Neural cell (in vitro differentiated cells): ENCODE measurements at regions not wholly inside any gene's neighbourhood (a gene's known extent, or its start where the extent isn't known, plus 50 kb on each side); places are given as distances from the start of the nearest gene placed in this dataset.

ENCODE experiments used
- H2AFZ ChIP-seq: fragments of 200-600, 300-800 bp; sonication (generic), shearing (Covaris generic); 2 replicates; pipeline ENCODE4 v1.6.0; 2014; ENCODE audit warnings: low read depth, mild to moderate bottlenecking, antibody characterized with exemption, low read length, moderate library complexity
- H3F3A ChIP-seq: fragments of 200-600 bp; shearing (Covaris generic); 2 replicates; pipeline ENCODE4 v1.6.1; 2016; ENCODE audit warnings: mild to moderate bottlenecking, moderate library complexity, mixed read lengths, antibody characterized with exemption, low read length; ENCODE audit not compliant: insufficient read depth, poor library complexity, severe bottlenecking
- H3K27ac ChIP-seq: fragments of 200-600, 300-800 bp; sonication (generic), shearing (Covaris generic); 2 replicates; pipeline ENCODE4 v1.5.1; 2014; ENCODE audit warnings: mild to moderate bottlenecking, low read length, moderate library complexity
- H3K27me3 ChIP-seq: fragments of 300-800, 200-600 bp; sonication (generic), shearing (Covaris generic); 2 replicates; pipeline ENCODE4 v1.6.0; 2014; ENCODE audit warnings: mild to moderate bottlenecking, low read depth, low read length, moderate library complexity; ENCODE audit not compliant: insufficient read depth
- H3K36me3 ChIP-seq: fragments of 300-800, 200-600 bp; sonication (generic), shearing (Covaris generic); 2 replicates; pipeline ENCODE4 v1.5.1; 2014; ENCODE audit warnings: mild to moderate bottlenecking, antibody characterized with exemption, low read length, moderate library complexity; ENCODE audit not compliant: insufficient read depth
- H3K4me2 ChIP-seq: fragments of 300-800, 200-600 bp; sonication (generic), shearing (Covaris generic); 2 replicates; pipeline ENCODE4 v1.6.0; 2014; ENCODE audit warnings: mild to moderate bottlenecking, low read length
- H3K4me3 ChIP-seq: fragments of 300-800, 200-600 bp; sonication (generic), shearing (Covaris generic); 2 replicates; pipeline ENCODE4 v1.5.1; 2014; ENCODE audit warnings: mild to moderate bottlenecking, low read length, moderate library complexity
- H3K79me2 ChIP-seq: fragments of 200-600 bp; shearing (Covaris generic); replicated peaks from 2 replicates; pipeline ENCODE4 v1.6.0; 2014; ENCODE audit warnings: mild to moderate bottlenecking, low read length, moderate library complexity; ENCODE audit not compliant: insufficient read depth
- H3K9ac ChIP-seq: fragments of 300-800, 200-600 bp; sonication (generic), shearing (Covaris generic); 2 replicates; pipeline ENCODE4 v1.6.1; 2016; ENCODE audit warnings: mild to moderate bottlenecking, low read length, mixed read lengths
- H3K9me2 ChIP-seq: fragments of 200-600 bp; shearing (Covaris generic); 2 replicates; pipeline ENCODE4 v1.6.1; 2016; ENCODE audit warnings: mild to moderate bottlenecking, low read length, mixed read lengths; ENCODE audit not compliant: insufficient read depth
- H3K9me3 ChIP-seq: fragments of 200-600, 300-800 bp; sonication (generic), shearing (Covaris generic); 2 replicates; pipeline ENCODE4 v1.6.1; 2016; ENCODE audit warnings: mild to moderate bottlenecking, mixed run types, low read length, moderate library complexity, mixed read lengths
- H4K20me1 ChIP-seq: fragments of 200-600 bp; shearing (Covaris generic); 2 replicates; pipeline ENCODE4 v1.6.1; 2016; ENCODE audit warnings: mild to moderate bottlenecking, mixed run types; ENCODE audit not compliant: insufficient read depth
- POLR2AphosphoS5 ChIP-seq: IDR thresholded peaks from 2 replicates; pipeline ENCODE4 v1.6.1; 2012
- RAD21 ChIP-seq: fragments of 450-650 bp; conservative IDR thresholded peaks from 2 replicates; pipeline ENCODE4 v1.6.1; 2014; ENCODE audit warnings: antibody characterized with exemption, mild to moderate bottlenecking, moderate library complexity
- SMC3 ChIP-seq: fragments of 450-650 bp; conservative IDR thresholded peaks from 2 replicates; pipeline ENCODE4 v1.6.1; 2014; ENCODE audit warnings: antibody characterized with exemption, mild to moderate bottlenecking, moderate library complexity; ENCODE audit not compliant: poor library complexity
- TF ChIP-seq, protein P1 (sequence below): IDR thresholded peaks from 2 replicates; pipeline ENCODE4 v1.6.1; 2012; ENCODE audit warnings: borderline replicate concordance
- TF ChIP-seq, protein P2 (sequence below): fragments of 450-650 bp; IDR thresholded peaks from 2 replicates; pipeline ENCODE4 v1.5.1; 2014; ENCODE audit warnings: antibody characterized with exemption, mild to moderate bottlenecking, moderate library complexity; ENCODE audit not compliant: poor library complexity, severe bottlenecking

DNA sequence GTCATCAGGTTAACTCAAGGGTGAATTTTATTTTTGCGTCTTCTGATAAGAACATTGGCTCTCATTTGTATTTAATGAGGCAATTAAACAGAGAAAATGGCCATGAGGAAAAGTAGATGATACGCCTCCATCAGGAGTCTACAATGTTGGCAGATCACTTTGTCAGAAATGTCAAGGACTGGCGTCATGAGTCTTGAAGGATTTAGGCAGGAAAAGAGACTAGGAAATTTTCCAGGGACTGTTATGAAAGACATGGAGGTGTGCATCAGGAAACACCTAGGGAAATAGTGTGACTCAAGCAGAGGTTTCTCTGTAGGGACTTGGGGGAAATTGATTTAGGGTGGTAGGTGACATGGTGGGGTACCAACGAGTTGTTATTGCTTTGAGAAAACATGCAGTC, 53.4 kb upstream of the SLC35B4 start:
- Histone ChIP-seq H3K9me3 (no peaks in the 10 kb centered on the region), H3K4me3 (no peak overlapping the region), H2AFZ (no peak overlapping the region), H3F3A (no peaks in the 10 kb centered on the region), H3K9ac (peak overlapping the region; percentile 67), H3K27ac (peak overlapping the region; percentile 98), H3K27me3 (no peaks in the 10 kb centered on the region), H3K36me3 (no peaks in the 10 kb centered on the region), H3K79me2 (no peaks in the 10 kb centered on the region), H3K4me2 (no peak overlapping the region), H4K20me1 (no peaks in the 10 kb centered on the region), H3K9me2 (no peaks in the 10 kb centered on the region)
- TF ChIP-seq, protein P1, sequence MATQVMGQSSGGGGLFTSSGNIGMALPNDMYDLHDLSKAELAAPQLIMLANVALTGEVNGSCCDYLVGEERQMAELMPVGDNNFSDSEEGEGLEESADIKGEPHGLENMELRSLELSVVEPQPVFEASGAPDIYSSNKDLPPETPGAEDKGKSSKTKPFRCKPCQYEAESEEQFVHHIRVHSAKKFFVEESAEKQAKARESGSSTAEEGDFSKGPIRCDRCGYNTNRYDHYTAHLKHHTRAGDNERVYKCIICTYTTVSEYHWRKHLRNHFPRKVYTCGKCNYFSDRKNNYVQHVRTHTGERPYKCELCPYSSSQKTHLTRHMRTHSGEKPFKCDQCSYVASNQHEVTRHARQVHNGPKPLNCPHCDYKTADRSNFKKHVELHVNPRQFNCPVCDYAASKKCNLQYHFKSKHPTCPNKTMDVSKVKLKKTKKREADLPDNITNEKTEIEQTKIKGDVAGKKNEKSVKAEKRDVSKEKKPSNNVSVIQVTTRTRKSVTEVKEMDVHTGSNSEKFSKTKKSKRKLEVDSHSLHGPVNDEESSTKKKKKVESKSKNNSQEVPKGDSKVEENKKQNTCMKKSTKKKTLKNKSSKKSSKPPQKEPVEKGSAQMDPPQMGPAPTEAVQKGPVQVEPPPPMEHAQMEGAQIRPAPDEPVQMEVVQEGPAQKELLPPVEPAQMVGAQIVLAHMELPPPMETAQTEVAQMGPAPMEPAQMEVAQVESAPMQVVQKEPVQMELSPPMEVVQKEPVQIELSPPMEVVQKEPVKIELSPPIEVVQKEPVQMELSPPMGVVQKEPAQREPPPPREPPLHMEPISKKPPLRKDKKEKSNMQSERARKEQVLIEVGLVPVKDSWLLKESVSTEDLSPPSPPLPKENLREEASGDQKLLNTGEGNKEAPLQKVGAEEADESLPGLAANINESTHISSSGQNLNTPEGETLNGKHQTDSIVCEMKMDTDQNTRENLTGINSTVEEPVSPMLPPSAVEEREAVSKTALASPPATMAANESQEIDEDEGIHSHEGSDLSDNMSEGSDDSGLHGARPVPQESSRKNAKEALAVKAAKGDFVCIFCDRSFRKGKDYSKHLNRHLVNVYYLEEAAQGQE, result peak; percentile 69
- no peak for TF ChIP-seq POLR2AphosphoS5
- no peak for TF ChIP-seq SMC3
- TF ChIP-seq, protein P2, sequence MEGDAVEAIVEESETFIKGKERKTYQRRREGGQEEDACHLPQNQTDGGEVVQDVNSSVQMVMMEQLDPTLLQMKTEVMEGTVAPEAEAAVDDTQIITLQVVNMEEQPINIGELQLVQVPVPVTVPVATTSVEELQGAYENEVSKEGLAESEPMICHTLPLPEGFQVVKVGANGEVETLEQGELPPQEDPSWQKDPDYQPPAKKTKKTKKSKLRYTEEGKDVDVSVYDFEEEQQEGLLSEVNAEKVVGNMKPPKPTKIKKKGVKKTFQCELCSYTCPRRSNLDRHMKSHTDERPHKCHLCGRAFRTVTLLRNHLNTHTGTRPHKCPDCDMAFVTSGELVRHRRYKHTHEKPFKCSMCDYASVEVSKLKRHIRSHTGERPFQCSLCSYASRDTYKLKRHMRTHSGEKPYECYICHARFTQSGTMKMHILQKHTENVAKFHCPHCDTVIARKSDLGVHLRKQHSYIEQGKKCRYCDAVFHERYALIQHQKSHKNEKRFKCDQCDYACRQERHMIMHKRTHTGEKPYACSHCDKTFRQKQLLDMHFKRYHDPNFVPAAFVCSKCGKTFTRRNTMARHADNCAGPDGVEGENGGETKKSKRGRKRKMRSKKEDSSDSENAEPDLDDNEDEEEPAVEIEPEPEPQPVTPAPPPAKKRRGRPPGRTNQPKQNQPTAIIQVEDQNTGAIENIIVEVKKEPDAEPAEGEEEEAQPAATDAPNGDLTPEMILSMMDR, result no peak

DNA sequence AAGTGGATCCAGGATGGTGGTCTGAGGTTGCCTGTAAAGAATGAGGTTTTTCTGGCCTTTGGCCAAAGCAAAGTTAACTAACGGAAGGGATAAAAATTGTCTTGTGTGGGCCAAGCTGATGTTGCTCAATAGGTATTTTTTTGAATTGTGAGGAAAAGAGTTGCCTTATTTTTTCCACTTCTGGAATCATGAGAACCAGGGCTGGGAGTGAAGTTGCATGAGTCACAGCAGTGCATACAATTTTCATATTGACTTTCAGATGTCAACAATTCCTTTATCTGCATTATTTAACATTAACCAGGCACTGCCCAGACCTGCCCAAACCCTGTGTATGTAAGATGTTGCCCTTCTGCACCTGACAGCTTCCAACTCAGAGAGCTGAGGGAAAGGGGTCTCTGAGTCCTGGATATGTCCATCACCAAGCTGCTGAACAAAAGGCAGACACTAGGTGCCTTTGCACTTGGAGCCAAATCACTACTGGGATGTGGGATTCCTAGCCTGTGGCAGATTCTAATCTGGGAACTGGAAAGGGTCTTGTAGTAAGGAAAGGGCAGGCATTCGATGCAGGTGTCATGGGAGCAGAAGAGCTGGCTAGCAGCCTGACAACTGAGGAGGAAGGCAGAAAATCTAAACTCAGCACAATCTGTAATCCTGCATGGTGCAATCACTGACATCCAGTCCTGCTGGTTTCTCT, 52.3 kb upstream of the SLC35B4 start:
- Histone ChIP-seq H3K79me2 (no peaks in the 10 kb centered on the region), H3F3A (no peaks in the 10 kb centered on the region), H2AFZ (peak overlapping the region; percentile 11), H3K4me2 (peak overlapping the region; percentile 15), H3K27ac (peak overlapping the region; percentile 98), H3K9me2 (no peaks in the 10 kb centered on the region), H3K9ac (peak overlapping the region; percentile 67), H3K27me3 (no peaks in the 10 kb centered on the region), H3K36me3 (no peaks in the 10 kb centered on the region), H3K4me3 (peak overlapping the region; percentile 2), H4K20me1 (no peaks in the 10 kb centered on the region), H3K9me3 (no peaks in the 10 kb centered on the region)
- TF ChIP-seq, protein P2, result peak; percentile 15
- TF ChIP-seq POLR2AphosphoS5 (no peak), RAD21 (peak; percentile 12)
